Middle frontal gyrus (tissue), 1 donor: ENCODE measurements at regions not wholly inside any gene's neighbourhood (a gene's known extent, or its start where the extent isn't known, plus 50 kb on each side); places are given as distances from the start of the nearest gene placed in this dataset.
"Not testable (repeated sequence)": the region's sequence is repeated elsewhere in the genome, so short reads cannot be mapped to it uniquely, and the experiment has no call there.

Experiments
- DNase-seq: peaks from one replicate; pipeline ENCODE4 v3.0.0-alpha.2; 2015; ENCODE audit warnings: low spot score; ENCODE audit errors: extremely low spot score

GRCh38 chr2:78780864-78781583, 244.5 kb upstream of the REG3G start:
- DNase-seq = no peak

GRCh38 chr2:78782196-78782595, 243.3 kb upstream of the REG3G start:
- no peak for DNase-seq

DNA sequence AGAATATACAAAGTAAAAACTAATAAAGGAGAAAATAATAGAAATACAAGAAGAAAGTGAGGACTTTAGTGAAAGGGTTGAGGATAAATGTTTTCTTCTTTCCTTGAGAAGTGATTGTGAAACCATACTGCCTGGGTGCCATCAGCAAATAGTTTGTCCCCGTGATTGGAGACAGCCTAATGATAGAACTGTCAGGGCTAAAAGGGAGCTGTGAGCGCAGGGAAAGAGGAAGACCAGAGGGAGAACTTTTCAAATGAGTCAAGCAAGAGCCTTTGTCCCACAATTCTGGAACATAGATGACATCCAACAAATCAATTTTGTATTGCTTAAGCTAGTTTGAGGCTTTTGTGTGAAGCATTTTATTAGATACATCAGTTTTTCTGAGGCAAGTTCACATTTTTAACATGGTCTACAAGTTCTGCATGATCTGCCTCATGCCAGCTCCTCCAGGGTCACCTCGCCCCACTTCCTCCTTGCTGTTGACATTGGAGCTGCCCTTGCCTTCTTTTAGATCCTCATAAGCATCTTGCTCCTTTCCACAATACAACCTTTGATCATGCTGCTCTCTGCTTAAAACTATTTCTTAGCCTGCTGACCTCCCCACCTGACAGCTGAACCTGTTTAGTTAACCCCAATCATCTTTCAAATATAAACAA, 213.4 kb upstream of the REG3G start:
- no peak for DNase-seq

- no peak for DNase-seq
Measured at GRCh38 chr2:78814331-78814986, 211.0 kb upstream of the REG3G start.

DNA sequence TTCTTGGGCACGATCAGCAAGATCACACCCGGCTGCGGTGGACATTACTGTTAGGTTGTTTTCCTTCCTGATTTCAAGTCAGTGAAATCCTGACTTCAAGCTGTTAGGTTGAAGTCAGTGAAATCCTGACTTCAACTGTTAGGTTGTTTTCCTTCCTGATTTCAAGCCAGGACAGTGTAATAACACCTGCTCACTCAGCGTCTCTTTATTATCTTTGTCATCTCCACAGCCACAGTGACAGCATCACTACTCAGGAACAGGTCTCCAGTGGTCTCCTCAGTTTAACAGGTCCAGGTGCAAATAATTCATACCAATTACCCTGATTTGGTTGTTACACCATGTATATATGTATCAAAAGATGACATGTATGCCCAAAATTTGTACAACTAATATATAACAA, 208.1 kb upstream of the REG3G start:
- no peak for DNase-seq

DNA sequence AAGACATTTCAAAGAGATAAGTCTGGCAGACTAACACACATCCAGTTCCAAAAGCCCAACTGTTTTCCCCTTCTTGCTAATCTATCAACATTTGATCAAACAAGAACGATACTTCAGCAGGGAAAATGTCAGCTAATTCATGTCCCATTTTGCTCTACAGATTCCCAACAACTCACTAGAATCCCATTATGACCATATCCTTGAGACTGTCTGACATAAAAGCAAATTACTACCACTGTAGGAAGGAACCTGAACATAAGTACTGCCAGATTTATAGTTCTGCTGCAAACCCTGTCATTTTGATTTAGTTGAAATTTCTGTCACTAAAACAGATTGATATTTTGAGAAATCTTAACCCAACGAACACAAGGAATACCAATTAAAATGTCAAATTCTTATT, 193.0 kb upstream of the REG3G start:
- no peak for DNase-seq

DNA sequence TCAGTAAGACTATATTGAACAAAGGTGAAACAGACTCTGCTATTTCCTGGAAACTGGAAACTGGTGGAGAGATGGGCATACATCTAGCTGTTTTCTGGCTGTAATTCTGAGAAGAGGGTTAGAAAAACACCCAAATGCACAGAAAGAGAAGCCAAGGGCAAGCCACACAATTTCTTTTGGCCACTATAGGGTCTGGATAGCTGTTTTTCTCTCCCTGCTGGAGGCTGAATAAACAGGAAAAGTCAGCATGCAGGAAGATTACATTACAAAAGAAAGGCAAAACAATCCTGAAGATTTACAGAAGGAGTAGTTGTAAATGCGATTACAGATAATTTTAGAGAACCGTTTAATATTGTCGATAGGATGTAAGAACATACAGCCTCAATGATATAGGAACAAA, 186.2 kb upstream of the REG3G start:
- DNase-seq = no peak

GRCh38 chr2:78840311-78840710, 185.2 kb upstream of the REG3G start:
- DNase-seq = not testable (repeated sequence)

- no peak for DNase-seq
Measured at GRCh38 chr2:78845664-78846185, 179.8 kb upstream of the REG3G start.

- DNase-seq = no peak
Measured at GRCh38 chr2:78861546-78861945, 164.0 kb upstream of the REG3G start.

DNA sequence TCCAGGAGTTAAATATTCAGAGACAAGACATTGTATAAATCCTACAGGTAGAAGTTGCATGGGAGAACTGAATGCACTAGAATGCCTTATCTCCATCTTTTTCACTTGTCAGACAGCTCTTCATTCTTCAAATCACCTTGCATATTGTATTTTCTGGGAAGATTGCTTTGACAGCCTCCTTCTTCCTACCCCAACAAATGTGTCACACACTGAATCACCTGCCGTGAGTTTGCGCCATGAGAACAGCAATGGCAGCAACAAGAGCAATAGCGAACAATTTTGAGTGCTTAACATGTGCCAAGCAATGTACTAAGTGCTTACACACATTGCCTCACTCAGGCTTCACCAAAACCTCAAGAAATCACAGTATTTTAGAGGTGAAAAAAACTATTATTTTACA, 161.3 kb upstream of the REG3G start:
- no peak for DNase-seq

DNA sequence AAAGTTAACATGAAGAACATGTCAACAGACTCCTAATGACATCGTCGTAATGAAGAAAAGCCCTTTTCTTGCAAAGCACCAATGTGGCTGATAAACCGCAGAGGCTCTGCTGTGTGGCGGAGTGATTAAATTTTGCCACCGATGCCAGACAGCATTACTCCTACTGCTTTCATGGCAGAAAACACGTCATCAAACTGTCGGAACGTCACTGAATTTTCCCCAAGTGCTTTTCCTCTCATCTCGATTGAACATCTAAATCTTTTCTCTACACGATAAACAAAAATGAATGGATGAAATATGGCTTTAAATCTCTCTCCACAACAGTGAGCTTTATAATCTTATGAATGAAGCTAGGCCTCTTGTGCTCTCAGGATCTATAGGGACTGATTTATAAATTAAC, 159.8 kb upstream of the REG3G start:
- DNase-seq = no peak

DNA sequence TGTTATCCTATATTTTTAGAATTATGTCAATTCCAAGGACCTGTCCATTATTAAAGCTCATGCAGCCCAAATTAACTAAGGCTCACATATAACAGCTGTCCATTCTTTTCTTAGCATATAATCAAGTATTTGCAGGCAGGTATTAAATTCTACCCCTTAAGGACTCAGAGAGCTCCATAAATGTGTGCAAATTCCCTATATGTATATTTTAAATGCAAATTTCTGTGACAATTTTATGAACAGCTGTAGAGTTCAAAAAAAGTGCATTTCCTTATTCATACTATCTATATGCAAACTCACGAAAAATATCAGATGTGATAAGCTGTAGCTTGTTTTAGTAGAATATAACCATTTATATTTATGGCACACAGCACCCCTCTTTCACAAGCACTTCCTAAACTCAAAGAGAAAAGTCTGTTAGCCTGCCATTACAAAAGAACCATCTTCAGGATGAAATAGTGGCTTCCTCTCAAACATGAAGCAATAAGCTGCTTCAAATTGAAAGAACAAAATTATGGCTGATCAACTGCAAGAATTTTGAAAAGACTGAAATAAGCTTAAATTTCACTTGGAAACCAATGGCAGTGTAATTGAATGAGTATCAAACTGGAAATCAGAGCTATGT, 155.0 kb upstream of the REG3G start:
- DNase-seq = no peak

DNA sequence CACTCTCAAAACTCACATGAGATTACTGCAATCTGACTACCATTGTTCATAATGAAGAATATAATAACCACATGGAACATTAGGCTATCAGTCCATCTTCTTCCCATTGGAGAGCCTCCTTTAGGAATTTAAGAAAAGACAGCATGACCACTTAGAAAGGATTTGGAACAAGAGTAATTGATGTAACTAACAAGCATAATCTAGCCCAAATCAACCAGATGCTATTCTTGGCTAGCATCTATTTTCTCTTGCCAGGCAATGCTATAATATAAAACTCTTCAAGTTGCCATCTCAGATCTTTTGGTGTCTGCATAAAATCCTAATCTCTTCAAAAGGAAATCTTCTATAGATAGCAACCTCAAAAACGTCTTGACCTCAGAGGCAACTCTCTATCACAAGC, 152.0 kb upstream of the REG3G start:
- DNase-seq = no peak

GRCh38 chr2:78876316-78876688, 149.2 kb upstream of the REG3G start:
- DNase-seq = no peak

DNA sequence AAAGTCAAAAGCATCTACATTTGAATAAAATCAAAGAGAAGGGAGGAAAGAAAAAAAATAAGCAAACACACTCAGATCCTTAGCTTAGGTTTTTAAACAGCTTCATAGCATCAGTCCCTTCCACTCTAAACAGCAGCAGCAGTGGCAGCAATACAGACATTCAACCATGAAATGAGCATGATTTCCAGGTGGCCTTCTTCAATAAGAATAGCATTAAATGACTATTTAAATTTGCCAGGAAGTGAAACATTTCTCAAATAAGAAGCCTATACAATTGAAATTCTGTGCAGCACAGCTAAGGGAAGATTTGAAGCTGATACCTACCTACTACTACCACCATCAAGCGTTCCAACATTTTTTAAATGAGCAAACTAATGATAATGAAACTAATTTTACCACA, 138.1 kb upstream of the REG3G start:
- no peak for DNase-seq

GRCh38 chr2:78890935-78891334, 134.6 kb upstream of the REG3G start:
- no peak for DNase-seq

DNA sequence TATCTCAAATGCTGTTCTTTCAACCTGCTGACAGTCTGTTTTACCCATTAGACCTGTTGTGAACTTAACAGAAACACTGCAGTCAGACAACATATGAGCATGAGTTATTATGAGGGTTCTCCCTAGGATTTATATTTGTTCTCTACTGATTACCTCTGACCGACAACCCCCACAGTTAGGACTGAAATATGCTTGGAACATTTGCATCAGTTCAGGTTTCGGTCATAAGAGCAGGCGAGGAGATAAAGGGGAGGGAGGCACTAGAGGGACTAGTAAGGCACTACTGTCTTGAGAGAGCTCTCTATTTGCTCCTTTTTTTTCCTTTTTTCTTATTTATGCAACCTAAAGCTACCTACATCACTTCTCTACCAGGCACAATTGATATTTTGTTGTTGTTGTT, 133.2 kb upstream of the REG3G start:
- DNase-seq = no peak

DNA sequence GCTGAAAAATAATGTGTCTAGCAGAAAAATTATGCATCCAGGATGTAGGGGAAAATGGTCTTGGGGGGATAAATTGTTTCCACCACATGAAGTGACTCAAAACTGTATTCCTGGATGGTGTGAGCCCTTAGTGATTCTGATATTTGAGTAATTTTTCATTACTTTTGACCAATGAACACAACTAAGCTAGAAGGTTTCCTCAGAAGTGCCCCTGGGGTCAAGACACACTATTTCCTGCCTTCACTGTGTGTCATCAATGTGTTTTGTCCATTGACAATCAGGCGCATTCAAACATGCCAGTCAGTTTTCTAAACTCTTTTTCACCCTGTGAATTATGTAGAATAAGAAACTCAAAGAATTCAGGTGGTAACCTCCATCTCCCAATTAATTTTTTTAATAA, 130.5 kb upstream of the REG3G start:
- DNase-seq = no peak

- no peak for DNase-seq
Measured at GRCh38 chr2:78896536-78896935, 129.0 kb upstream of the REG3G start.

DNA sequence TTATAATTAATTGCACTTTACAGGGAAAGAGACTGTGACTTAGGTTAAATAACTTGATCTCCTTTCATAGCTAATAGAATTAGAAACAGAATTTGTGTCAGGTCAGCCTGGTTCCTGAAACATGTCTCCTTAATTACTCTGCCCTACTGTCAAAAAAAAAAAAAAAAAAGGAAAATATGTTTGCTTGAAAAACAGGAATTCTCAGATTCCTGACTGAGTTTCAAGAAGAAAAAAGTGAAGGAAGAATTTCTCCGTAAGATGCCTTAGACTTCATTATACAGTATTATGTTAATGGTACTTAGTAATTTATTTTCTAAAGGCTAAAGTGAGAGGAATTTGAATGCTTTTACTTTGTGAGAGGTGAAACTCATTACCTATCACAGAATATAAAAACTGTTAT, 118.4 kb upstream of the REG3G start:
- no peak for DNase-seq

DNA sequence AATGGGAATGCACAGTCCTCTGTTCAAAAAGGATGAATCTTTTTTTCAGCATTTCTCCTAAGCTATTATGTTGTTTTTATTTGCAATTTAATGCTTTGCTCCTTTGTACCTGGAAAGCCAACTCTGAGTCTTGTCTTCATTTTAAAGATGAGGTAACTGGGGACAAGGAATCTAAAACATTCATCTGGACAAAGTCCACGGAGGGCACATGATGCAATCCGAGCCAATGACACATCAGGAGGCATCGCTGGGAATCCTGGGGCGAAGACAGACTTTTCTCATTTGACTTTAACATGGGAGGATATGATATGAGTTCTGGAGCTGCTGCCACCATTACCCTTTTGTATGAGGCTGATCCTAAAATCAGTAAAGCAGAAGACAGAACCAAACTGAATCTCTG, 116.5 kb upstream of the REG3G start:
- DNase-seq = no peak
